Epithelial cell of esophagus (primary cell): ENCODE measurements at regions not wholly inside any gene's neighbourhood (a gene's known extent, or its start where the extent isn't known, plus 50 kb on each side); places are given as distances from the start of the nearest gene placed in this dataset.
A peak's percentile ranks its signal among the peaks of the same experiment; 100 is the strongest.

Experiments
- DNase-seq: peaks from one replicate; pipeline ENCODE4 v3.0.0; 2010; ENCODE audit warnings: low read depth
- H3K4me3 ChIP-seq: 2 replicates; pipeline ENCODE4 v1.5.1; 2011; ENCODE audit warnings: mild to moderate bottlenecking, low read length, control low read depth
- CTCF ChIP-seq: IDR thresholded peaks from 2 replicates; pipeline ENCODE4 v1.5.1; 2011; ENCODE audit warnings: low read depth, mild to moderate bottlenecking, low read length, control low read depth, inconsistent platforms; ENCODE audit not compliant: insufficient read depth; ENCODE audit errors: missing control alignments

- TF ChIP-seq CTCF, result no peak
- no peak for DNase-seq
- no peak overlapping the region for H3K4me3 ChIP-seq
Measured at GRCh38 chr11:92591521-92591920, 366.9 kb downstream of the FAT3 start.

GRCh38 chr11:92594251-92594650 is 369.6 kb downstream of the FAT3 start:
- no peak for DNase-seq
- H3K4me3 ChIP-seq, result no peak overlapping the region
- TF ChIP-seq CTCF, result no peak

- TF ChIP-seq CTCF, result no peak
- H3K4me3 ChIP-seq, result no peak overlapping the region
- no peak for DNase-seq
Measured at GRCh38 chr11:92595052-92595451, 370.4 kb downstream of the FAT3 start.

GRCh38 chr11:92596596-92597317 is 372.1 kb downstream of the FAT3 start:
- peak; percentile 7 for DNase-seq
- H3K4me3 ChIP-seq, result no peak overlapping the region
- no peak for TF ChIP-seq CTCF

GRCh38 chr11:92601048-92601447 is 368.4 kb upstream of the MTNR1B start:
- no peak for DNase-seq
- no peak for TF ChIP-seq CTCF
- no peak overlapping the region for H3K4me3 ChIP-seq

- DNase-seq, result no peak
- no peak for TF ChIP-seq CTCF
- H3K4me3 ChIP-seq, result no peak overlapping the region
Measured at GRCh38 chr11:92605667-92606066, 363.8 kb upstream of the MTNR1B start.
